Activated CD8-positive, alpha-beta memory T cell treated with anti-CD3 and anti-CD28 coated beads for 4 hours (primary cell): ENCODE measurements at regions not wholly inside any gene's neighbourhood (a gene's known extent, or its start where the extent isn't known, plus 50 kb on each side); places are given as distances from the start of the nearest gene placed in this dataset.
"Not testable (repeated sequence)": the region's sequence is repeated elsewhere in the genome, so short reads cannot be mapped to it uniquely, and the experiment has no call there.

Source experiments
- DNase-seq, 2 donors: peaks; one replicate each; pipeline ENCODE4 v3.0.0-alpha.2; 2020; ENCODE audit warnings: low read depth in 2 of 2

GRCh38 chr5:174433098-174433497 lies 291.3 kb upstream of the MSX2 start:
- no peak for DNase-seq

- no peak for DNase-seq
Measured at GRCh38 chr5:174436750-174437149, 287.6 kb upstream of the MSX2 start.

DNA sequence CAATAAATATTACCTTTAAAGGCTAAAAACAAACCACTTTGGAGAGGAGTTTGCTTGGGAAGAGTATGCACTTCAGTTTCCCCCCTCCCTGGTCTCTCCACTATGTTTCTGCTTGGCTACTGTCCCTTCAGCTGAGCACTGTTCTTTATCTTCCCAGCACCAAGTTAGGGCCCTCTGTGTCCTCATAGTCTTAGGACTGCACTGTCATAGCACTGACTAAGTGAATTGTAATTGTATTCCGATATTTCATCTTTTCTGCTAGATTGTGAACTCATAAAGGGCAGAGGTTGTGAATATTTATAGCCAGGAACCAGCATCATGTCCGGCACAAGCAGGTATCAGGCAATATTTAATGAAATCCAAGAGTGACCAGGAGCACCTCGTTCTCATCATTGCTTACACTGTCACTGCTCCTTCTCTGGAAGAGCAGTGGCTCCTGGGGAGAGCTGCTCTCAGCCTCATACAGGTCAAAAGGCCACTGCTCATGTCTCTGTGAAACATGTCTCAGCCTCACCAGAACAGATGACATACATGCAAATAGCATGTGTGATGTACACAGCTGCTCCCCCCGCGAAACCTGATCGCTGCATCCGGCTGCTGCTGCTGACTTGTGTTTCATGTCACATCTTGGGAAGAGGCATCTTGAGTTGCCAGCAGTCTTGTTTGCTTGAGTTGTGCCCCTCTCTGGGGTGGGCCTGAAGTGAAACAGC lies 279.7 kb upstream of the MSX2 start:
- no peak for DNase-seq

GRCh38 chr5:174446446-174446845 lies 277.9 kb upstream of the MSX2 start:
- no peak for DNase-seq

- DNase-seq: no peak
Measured at GRCh38 chr5:174446988-174447387, 277.4 kb upstream of the MSX2 start.

- DNase-seq: no peak
Measured at GRCh38 chr5:174448041-174448440, 276.3 kb upstream of the MSX2 start.

DNA sequence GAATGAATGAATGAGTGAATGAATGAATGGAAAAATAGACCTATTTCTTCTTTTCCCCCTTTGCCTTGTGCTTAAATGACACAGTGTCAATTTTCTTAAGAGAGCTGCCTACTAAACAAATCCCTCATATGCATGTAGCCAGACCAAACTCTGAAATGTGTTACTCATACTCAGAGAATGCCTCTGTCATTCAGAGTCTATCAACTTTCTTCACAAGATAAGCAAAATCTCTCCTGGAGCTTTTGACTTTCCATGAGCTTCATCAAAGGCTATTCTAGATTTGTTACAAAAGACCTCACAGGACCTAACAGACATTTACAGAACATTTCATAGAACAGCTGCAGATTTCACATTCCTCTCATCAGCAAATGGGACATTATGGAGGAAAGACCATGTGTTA lies 275.7 kb upstream of the MSX2 start:
- DNase-seq: no peak

GRCh38 chr5:174453690-174454089 lies 270.7 kb upstream of the MSX2 start:
- no peak for DNase-seq

GRCh38 chr5:174454464-174454863 lies 269.9 kb upstream of the MSX2 start:
- DNase-seq: no peak

GRCh38 chr5:174454890-174455289 lies 269.5 kb upstream of the MSX2 start:
- no peak for DNase-seq

DNA sequence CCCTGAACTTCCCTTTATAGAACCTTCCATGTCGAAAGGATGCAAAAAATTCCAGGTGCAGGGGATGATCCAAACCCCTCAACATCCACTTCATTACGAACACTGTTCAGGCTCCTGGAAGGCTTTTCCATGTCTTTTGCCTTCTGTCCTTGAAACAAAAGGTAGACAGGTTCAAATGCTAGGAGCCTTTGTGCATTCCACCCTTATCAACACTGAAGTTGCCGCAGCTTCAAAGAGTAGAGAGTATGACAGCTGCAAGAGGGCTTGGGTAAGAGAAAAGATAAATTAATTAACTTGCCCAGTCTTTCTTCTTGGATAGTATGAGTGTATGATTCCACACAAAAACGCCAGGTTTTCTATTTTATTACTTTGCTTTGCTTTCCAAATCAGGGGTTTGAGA lies 269.1 kb upstream of the MSX2 start:
- DNase-seq: no peak

- DNase-seq: no peak
Measured at GRCh38 chr5:174457141-174457678, 267.2 kb upstream of the MSX2 start.

- no peak for DNase-seq
Measured at GRCh38 chr5:174459071-174459702, 265.2 kb upstream of the MSX2 start.

GRCh38 chr5:174459832-174460448 lies 264.4 kb upstream of the MSX2 start:
- no peak for DNase-seq

- no peak for DNase-seq
Measured at GRCh38 chr5:174462129-174462528, 262.3 kb upstream of the MSX2 start.

GRCh38 chr5:174464504-174465165 lies 259.7 kb upstream of the MSX2 start:
- DNase-seq: no peak

- not testable (repeated sequence) for DNase-seq
Measured at GRCh38 chr5:174471528-174471927, 252.9 kb upstream of the MSX2 start.

- DNase-seq: no peak
Measured at GRCh38 chr5:174472956-174473355, 251.4 kb upstream of the MSX2 start.

DNA sequence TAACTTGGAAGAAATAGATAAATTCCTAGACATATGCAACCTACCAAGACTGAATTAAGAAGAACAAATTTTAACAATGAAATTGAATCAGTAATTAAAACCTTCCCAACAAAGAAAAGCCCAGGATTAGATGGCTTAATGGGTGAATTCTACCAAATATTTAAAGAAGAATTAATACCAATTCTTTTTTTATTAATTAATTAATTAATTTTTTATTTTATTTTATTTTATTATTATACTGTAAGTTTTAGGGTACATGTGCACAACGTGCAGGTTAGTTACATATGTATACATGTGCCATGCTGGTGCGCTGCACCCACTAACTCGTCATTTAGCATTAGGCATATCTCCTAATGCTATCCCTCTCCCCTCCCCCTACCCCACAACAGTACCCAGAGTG lies 248.4 kb upstream of the MSX2 start:
- DNase-seq: not testable (repeated sequence)

GRCh38 chr5:174479325-174479724 lies 245.1 kb upstream of the MSX2 start:
- no peak for DNase-seq

DNA sequence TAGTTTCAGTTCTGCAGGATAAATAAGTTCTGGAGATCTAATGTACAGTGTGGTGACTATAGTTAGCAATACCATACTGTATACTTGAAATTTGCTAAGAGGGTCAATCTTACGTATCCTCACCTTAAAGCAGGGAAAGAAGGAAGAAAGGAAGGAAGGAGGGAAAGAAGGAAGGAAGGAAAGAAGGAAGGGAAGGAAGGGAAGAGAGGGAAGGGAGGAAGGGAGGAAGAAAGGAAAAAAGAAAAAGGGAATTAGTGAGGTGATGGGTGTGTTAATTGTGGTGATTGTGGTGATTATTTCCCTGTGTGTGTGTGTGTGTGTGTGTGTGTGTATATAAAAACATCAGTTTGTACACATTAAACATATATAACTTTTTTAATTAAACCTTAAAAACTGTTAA lies 242.6 kb upstream of the MSX2 start:
- no peak for DNase-seq

DNA sequence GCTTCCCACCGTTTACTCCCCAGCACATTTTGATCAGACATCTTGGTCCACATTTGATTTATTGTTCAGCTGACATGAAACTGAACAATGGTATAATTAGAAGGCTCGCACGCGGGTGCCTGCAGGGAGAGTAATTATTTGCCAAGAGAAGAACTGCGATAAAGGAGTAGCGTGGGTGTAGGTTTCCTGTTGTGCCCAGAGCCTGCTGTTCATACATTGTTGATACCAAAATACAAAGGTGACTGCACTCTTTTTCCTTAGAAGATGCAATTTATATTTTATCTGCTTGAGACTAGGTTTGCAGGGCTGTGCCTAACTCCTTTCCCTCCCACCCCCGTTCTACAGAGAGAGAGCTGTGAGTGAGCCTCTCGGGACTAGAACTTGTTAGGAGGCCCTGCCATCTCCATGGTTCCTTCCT lies 241.8 kb upstream of the MSX2 start:
- no peak for DNase-seq
